ENCODE measurements at regions not wholly inside any gene's neighbourhood (a gene's known extent, or its start where the extent isn't known, plus 50 kb on each side); places are given as distances from the start of the nearest gene placed in this dataset.

DNA sequence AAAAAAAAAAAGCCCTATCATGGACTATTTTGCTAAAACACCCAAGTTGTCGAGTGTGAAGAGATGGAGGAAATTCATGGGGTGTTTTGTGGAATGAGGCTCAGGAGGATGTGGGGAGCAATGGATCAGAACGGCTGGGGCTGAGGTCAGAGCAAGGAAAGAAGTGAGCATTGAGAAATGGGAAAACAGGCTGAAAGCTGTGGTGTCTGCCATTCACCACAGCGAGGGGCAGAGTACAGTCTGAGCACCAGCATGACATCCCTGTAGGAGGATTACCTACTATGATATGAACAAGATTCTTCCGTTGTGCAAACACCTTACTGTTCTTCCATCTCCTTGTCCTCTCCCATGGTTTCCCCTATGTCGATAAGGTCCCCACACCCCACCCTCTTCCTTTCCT, 193.1 kb downstream of the TMEM114 start:
- TF ChIP-seq, protein P1, sequence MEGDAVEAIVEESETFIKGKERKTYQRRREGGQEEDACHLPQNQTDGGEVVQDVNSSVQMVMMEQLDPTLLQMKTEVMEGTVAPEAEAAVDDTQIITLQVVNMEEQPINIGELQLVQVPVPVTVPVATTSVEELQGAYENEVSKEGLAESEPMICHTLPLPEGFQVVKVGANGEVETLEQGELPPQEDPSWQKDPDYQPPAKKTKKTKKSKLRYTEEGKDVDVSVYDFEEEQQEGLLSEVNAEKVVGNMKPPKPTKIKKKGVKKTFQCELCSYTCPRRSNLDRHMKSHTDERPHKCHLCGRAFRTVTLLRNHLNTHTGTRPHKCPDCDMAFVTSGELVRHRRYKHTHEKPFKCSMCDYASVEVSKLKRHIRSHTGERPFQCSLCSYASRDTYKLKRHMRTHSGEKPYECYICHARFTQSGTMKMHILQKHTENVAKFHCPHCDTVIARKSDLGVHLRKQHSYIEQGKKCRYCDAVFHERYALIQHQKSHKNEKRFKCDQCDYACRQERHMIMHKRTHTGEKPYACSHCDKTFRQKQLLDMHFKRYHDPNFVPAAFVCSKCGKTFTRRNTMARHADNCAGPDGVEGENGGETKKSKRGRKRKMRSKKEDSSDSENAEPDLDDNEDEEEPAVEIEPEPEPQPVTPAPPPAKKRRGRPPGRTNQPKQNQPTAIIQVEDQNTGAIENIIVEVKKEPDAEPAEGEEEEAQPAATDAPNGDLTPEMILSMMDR (IDR thresholded peaks at IDR 0.05; ENCODE audit: insufficient read depth, low read depth, low read length): no peak

DNA sequence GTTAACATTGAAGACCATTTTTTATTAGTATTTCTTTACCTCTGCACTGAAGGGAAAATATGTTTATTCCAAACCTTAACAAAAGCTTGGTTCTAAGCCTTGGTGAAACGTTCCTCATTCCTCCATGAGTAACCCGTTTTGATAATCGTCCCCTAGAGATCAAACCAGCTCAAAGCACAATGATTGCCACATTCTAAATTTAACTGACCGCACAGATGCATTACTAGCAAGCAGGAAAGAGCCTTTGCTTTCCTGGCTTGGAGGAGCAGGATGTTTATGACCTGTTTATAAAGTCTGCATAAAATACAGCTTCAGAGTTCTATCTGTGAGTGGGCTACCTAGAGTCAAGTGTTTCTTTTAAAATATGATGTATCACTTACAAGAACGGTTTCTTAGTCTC, 193.8 kb downstream of the TMEM114 start:
- CTCF ChIA-PET: no interaction called here
- POLR2A ChIA-PET: no interaction called here
- no peaks in the 10 kb centered on the region for H3K36me3 ChIP-seq (ENCODE audit: control insufficient read depth, insufficient read depth, low read length)
- no peak overlapping the region for H3K4me3 ChIP-seq (ENCODE audit: low read depth, low read length)
- no peaks in the 10 kb centered on the region for H3K27me3 ChIP-seq (ENCODE audit: control insufficient read depth, insufficient read depth, low read length)
- no peak for DNase-seq (ENCODE audit: low read depth)
- TF ChIP-seq, protein P1 (IDR thresholded peaks at IDR 0.05; ENCODE audit: insufficient read depth, low read depth, low read length): no peak

More for the DNA sequence above, 193.1 kb downstream of the TMEM114 start:
- H3K36me3 ChIP-seq (ENCODE audit: control insufficient read depth, insufficient read depth, low read length): no peaks in the 10 kb centered on the region
- POLR2A ChIA-PET: no interaction called here
- no peak for DNase-seq (ENCODE audit: low read depth)
- H3K4me3 ChIP-seq (ENCODE audit: low read depth, low read length): no peak overlapping the region
- CTCF ChIA-PET: no interaction called here
- H3K27me3 ChIP-seq (ENCODE audit: control insufficient read depth, insufficient read depth, low read length): no peaks in the 10 kb centered on the region

DNA sequence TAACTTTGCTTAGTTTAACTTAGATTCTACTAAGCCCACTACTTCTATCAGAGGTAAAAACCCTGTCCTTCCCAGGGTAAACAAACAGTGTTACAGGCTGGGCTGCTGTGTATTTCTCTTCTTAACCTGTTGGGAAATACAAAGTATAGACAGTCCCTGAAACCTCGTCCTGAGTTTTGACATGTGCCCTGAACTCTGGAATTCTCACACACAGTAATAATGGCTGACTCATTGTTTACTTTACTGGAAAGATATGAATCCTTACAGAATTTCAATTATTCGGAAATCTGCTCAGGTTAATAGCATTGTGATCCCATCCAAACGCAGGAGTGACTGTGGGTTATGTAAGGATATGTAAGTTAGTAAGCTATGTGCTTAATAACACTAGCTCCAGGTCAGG, 199.1 kb downstream of the TMEM114 start:
- H3K36me3 ChIP-seq (ENCODE audit: control insufficient read depth, insufficient read depth, low read length): no peaks in the 10 kb centered on the region
- DNase-seq (ENCODE audit: low read depth): no peak
- CTCF ChIA-PET: no interaction called here
- TF ChIP-seq, protein P1 (IDR thresholded peaks at IDR 0.05; ENCODE audit: insufficient read depth, low read depth, low read length): no peak
- H3K4me3 ChIP-seq (ENCODE audit: low read depth, low read length): no peak overlapping the region
- POLR2A ChIA-PET: no interaction called here
- no peaks in the 10 kb centered on the region for H3K27me3 ChIP-seq (ENCODE audit: control insufficient read depth, insufficient read depth, low read length)

DNA sequence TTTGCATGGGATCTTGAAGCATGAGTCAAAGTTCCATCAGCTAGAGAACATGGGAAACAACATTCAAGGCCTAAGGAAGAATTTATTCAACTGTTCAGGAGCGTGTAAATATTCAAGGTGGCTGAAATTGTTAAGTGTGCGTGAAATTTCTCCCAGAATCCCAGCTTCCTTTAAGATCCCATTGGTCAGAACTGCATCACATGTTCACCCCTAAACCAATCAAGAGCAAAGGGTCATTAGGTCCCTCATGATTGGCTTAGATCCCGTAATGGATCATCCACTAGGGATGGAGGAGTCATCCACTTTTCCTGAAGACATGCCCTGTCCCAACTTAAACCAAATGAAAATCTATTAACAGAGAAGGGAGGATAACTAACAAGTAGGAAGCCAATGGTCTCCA, 201.6 kb downstream of the TMEM114 start:
- POLR2A ChIA-PET: no interaction called here
- CTCF ChIA-PET: no interaction called here

DNA sequence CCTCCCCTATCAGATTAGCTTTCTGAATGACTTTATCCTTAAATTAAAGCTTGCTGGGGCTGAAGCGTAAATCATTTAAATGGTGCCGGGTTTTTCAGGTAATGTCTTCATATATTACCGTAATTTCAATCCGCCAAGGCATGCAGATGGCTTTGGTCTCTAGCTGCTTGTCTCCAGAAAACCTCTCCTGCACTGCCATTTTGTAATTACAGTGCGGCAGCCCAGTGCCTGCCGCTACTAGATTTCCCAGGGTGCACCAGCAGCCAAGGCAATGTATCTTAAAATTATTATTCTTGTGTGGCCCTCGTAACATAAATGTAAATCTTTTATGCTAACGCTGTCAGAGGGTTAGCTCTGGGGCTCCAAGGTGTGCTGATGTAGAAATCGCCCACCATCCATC, 208.5 kb downstream of the TMEM114 start:
- TF ChIP-seq, protein P1 (IDR thresholded peaks at IDR 0.05; ENCODE audit: insufficient read depth, low read depth, low read length): no peak
- H3K27me3 ChIP-seq (ENCODE audit: control insufficient read depth, insufficient read depth, low read length): no peaks in the 10 kb centered on the region
- ChIA-PET POLR2A (no interaction called here), CTCF (interaction anchor here (1.1 kb wide), 1 partner anchor 12 kb away, joined by 3 read pairs; no protein-coding TSS in a partner anchor)
- no peak for DNase-seq (ENCODE audit: low read depth)
- no peak overlapping the region for H3K4me3 ChIP-seq (ENCODE audit: low read depth, low read length)
- no peaks in the 10 kb centered on the region for H3K36me3 ChIP-seq (ENCODE audit: control insufficient read depth, insufficient read depth, low read length)

More for the DNA sequence above, 201.6 kb downstream of the TMEM114 start:
- no peaks in the 10 kb centered on the region for H3K27me3 ChIP-seq (ENCODE audit: control insufficient read depth, insufficient read depth, low read length)
- no peaks in the 10 kb centered on the region for H3K36me3 ChIP-seq (ENCODE audit: control insufficient read depth, insufficient read depth, low read length)
- no peak overlapping the region for H3K4me3 ChIP-seq (ENCODE audit: low read depth, low read length)
- no peak for DNase-seq (ENCODE audit: low read depth)
- TF ChIP-seq, protein P1 (IDR thresholded peaks at IDR 0.05; ENCODE audit: insufficient read depth, low read depth, low read length): no peak
